ENCODE measurements at regions not wholly inside any gene's neighbourhood (a gene's known extent, or its start where the extent isn't known, plus 50 kb on each side); places are given as distances from the start of the nearest gene placed in this dataset.
"Not testable (repeated sequence)": the region's sequence is repeated elsewhere in the genome, so short reads cannot be mapped to it uniquely, and the experiment has no call there.

DNA sequence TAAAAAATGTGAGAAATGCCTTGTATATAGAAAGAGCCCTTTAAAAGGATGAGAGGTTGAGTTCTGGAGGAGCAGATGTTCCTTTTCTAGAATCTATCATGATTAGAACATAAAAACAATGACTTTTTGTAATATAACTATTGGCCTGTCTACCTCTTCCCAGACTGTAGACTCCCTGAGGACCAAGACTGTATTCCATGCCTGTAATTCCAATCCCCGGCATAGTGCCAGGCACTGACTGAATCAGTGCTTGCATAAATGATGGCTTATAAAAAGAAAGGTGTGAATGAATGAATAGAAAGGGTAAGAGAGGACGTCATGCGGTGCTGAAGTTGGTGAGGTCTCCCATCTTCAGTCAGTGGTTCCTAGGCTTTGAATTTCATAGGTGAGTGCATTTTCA is 92.6 kb upstream of the GDNF start:
- no peaks in the 10 kb centered on the region for H3K36me3 ChIP-seq
- H3K9me3 ChIP-seq, result peaks cover 0 to 5% (median 0%) of the 10 kb centered on the region in 3 donors
- H3K27me3 ChIP-seq, result no peaks in the 10 kb centered on the region
- intact Hi-C loops (cut with DNase I), result no loop called here
- H3K4me3 ChIP-seq, result no peak overlapping the region
- DNase-seq, result no peak
- 74 to 91% methylated on average over 3 of the region's 3 CpGs for WGBS, 2 donors
- no peaks in the 10 kb centered on the region for H3K4me1 ChIP-seq
- H3K27ac ChIP-seq, result no peak overlapping the region
- TF ChIP-seq POLR2A (IDR thresholded peaks at IDR 0.05), result no peak
- no peak for TF ChIP-seq CTCF (IDR thresholded peaks at IDR 0.05)

GRCh38 chr5:37931541-37931940 is 91.7 kb upstream of the GDNF start:
- Histone ChIP-seq H3K27me3 (no peaks in the 10 kb centered on the region), H3K4me3 (no peak overlapping the region), H3K27ac (no peak overlapping the region), H3K36me3 (no peaks in the 10 kb centered on the region), H3K4me1 (peaks cover 0 to 7% (median 0%) of the 10 kb centered on the region in 3 donors), H3K9me3 (no peaks in the 10 kb centered on the region)
- 78 to 85% methylated on average over 2 of the region's 2 CpGs for WGBS, 2 donors
- no peak for DNase-seq
- intact Hi-C loops (cut with DNase I), result no loop called here
- TF ChIP-seq POLR2A (IDR thresholded peaks at IDR 0.05) (no peak), CTCF (IDR thresholded peaks at IDR 0.05) (no peak)

GRCh38 chr5:37930350-37930749 is 90.5 kb upstream of the GDNF start:
- intact Hi-C loops (cut with DNase I), result no loop called here
- WGBS, 2 donors, result 89 to 90% methylated on average over 2 of the region's 2 CpGs
- Histone ChIP-seq H3K27me3 (no peaks in the 10 kb centered on the region), H3K4me3 (no peak overlapping the region), H3K36me3 (no peaks in the 10 kb centered on the region), H3K9me3 (no peaks in the 10 kb centered on the region), H3K27ac (no peak overlapping the region), H3K4me1 (peaks cover 0 to 11% (median 0%) of the 10 kb centered on the region in 3 donors)
- TF ChIP-seq POLR2A (IDR thresholded peaks at IDR 0.05) (no peak), CTCF (IDR thresholded peaks at IDR 0.05) (no peak)
- DNase-seq, result no peak

DNA sequence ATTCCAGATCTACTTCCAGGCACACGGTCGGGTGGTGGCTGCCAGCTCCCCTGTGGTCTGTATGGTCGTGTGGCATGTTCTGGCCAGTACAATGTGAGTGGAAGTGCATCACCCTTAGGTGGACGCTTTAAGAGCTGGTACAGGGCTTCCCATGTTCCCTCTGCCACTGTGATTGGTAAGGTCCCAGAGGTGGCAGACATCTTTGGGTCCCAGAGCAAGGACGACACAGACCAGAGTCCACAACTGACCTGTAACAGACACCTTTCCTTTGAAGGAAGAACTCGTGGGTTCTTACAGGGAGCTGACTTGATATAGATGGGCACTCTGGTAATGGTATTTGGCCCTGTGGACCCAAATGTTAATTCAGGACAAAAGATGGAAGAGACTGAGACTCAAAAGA is 90.0 kb upstream of the GDNF start:
- no peaks in the 10 kb centered on the region for H3K27me3 ChIP-seq
- intact Hi-C loops (cut with DNase I), result no loop called here
- TF ChIP-seq CTCF (IDR thresholded peaks at IDR 0.05) (no peak), POLR2A (IDR thresholded peaks at IDR 0.05) (no peak)
- H3K27ac ChIP-seq, result no peak overlapping the region
- H3K36me3 ChIP-seq, result no peaks in the 10 kb centered on the region
- H3K4me1 ChIP-seq, result peaks cover 0 to 11% (median 0%) of the 10 kb centered on the region in 3 donors
- DNase-seq, result no peak
- WGBS, 2 donors, result 69 to 80% methylated on average over 3 to 4 of the region's 6 CpGs
- H3K9me3 ChIP-seq, result no peaks in the 10 kb centered on the region
- H3K4me3 ChIP-seq, result no peak overlapping the region

DNA sequence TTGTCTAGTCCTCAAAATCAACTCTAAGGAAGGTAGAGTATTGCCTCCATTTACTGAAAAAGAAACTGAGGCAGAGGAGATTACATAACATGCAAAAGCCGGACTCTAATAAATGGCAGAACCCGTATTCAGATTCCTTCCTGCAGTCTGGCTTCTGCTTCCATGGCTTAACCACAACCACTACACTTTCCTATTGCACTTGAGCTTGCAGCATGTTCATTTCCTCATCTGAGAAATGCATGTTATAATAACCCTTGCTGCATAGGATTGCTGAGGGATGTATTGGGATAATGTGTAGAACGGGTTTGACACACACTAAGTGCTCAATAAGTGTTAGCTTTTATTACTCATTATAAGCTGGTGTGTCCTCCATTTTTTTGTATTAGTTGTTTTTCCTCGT is 87.9 kb upstream of the GDNF start:
- 71 to 80% methylated on average over 4 of the region's 4 CpGs for WGBS, 2 donors
- H3K4me3 ChIP-seq; intact Hi-C loops (cut with DNase I); H3K9me3 ChIP-seq; H3K36me3 ChIP-seq; H3K27ac ChIP-seq; DNase-seq; H3K27me3 ChIP-seq: not testable (repeated sequence)
- peaks cover 0 to 11% (median 0%) of the 10 kb centered on the region in 3 donors for H3K4me1 ChIP-seq

GRCh38 chr5:37926732-37927131 is 86.9 kb upstream of the GDNF start:
- intact Hi-C loops (cut with DNase I), result no loop called here
- no peaks in the 10 kb centered on the region for H3K9me3 ChIP-seq
- no peaks in the 10 kb centered on the region for H3K36me3 ChIP-seq
- H3K4me3 ChIP-seq, result no peak overlapping the region
- H3K27me3 ChIP-seq, result no peaks in the 10 kb centered on the region
- WGBS, 2 donors, result 46% methylated on average over 2 of the region's 2 CpGs; no CpG with 5 or more reads in 1 of the 2 donors
- H3K4me1 ChIP-seq, result peaks cover 0 to 11% (median 0%) of the 10 kb centered on the region in 3 donors
- H3K27ac ChIP-seq, result no peak overlapping the region
- TF ChIP-seq POLR2A (IDR thresholded peaks at IDR 0.05) (no peak), CTCF (IDR thresholded peaks at IDR 0.05) (peak in 1 of 6 experiments; percentile 19)
- DNase-seq, result no peak
